ENCODE measurements at regions not wholly inside any gene's neighbourhood (a gene's known extent, or its start where the extent isn't known, plus 50 kb on each side); places are given as distances from the start of the nearest gene placed in this dataset.

- Histone ChIP-seq H3K27ac (replicated peaks) (no peak overlapping the region), H3K4me3 (replicated peaks; ENCODE audit: insufficient read depth, low read length) (no peak overlapping the region), H3K27me3 (ENCODE audit: insufficient read depth, poor library complexity, severe bottlenecking) (no peaks in the 10 kb centered on the region)
- no peak for TF ChIP-seq SPI1 (IDR thresholded peaks at IDR 0.05; ENCODE audit: borderline replicate concordance, low read depth)
- TF ChIP-seq POLR2AphosphoS5 (IDR thresholded peaks at IDR 0.05; ENCODE audit: low read depth) = no peak
- no peak for TF ChIP-seq CTCF (IDR thresholded peaks at IDR 0.05; ENCODE audit: insufficient read depth, low read length)
- TF ChIP-seq GABPA (IDR thresholded peaks at IDR 0.05; ENCODE audit: low read depth) = no peak
- no peak for TF ChIP-seq REST (IDR thresholded peaks at IDR 0.05; ENCODE audit: insufficient replicate concordance, low read depth)
- DNase-seq (ENCODE audit: low read depth in 1 of 2, low spot score in 1 of 2) = no peak
These were observed 745.9 kb downstream of the GATA3 start for GRCh38 chr10:8800426-8800825.

GRCh38 chr10:8803992-8804391, 749.5 kb downstream of the GATA3 start:
- Histone ChIP-seq H3K27ac (replicated peaks) (no peak overlapping the region), H3K27me3 (ENCODE audit: insufficient read depth, poor library complexity, severe bottlenecking) (no peaks in the 10 kb centered on the region), H3K4me3 (replicated peaks; ENCODE audit: insufficient read depth, low read length) (no peak overlapping the region)
- DNase-seq (ENCODE audit: low read depth in 1 of 2, low spot score in 1 of 2) = no peak
- no peak for TF ChIP-seq REST (IDR thresholded peaks at IDR 0.05; ENCODE audit: insufficient replicate concordance, low read depth)
- no peak for TF ChIP-seq CTCF (IDR thresholded peaks at IDR 0.05; ENCODE audit: insufficient read depth, low read length)
- no peak for TF ChIP-seq GABPA (IDR thresholded peaks at IDR 0.05; ENCODE audit: low read depth)
- TF ChIP-seq SPI1 (IDR thresholded peaks at IDR 0.05; ENCODE audit: borderline replicate concordance, low read depth) = no peak
- TF ChIP-seq POLR2AphosphoS5 (IDR thresholded peaks at IDR 0.05; ENCODE audit: low read depth) = no peak

- Histone ChIP-seq H3K27me3 (ENCODE audit: insufficient read depth, poor library complexity, severe bottlenecking) (no peaks in the 10 kb centered on the region), H3K4me3 (replicated peaks; ENCODE audit: insufficient read depth, low read length) (no peak overlapping the region), H3K27ac (replicated peaks) (no peak overlapping the region)
- DNase-seq (ENCODE audit: low read depth in 1 of 2, low spot score in 1 of 2) = no peak
- TF ChIP-seq POLR2AphosphoS5 (IDR thresholded peaks at IDR 0.05; ENCODE audit: low read depth) (no peak), CTCF (IDR thresholded peaks at IDR 0.05; ENCODE audit: insufficient read depth, low read length) (no peak), REST (IDR thresholded peaks at IDR 0.05; ENCODE audit: insufficient replicate concordance, low read depth) (no peak), GABPA (IDR thresholded peaks at IDR 0.05; ENCODE audit: low read depth) (no peak)
These were observed 756.2 kb downstream of the GATA3 start for GRCh38 chr10:8810677-8811076.

Measured in HL-60 (cell line).